Trophoblast cell (in vitro differentiated cells and primary cell): ENCODE measurements at regions not wholly inside any gene's neighbourhood (a gene's known extent, or its start where the extent isn't known, plus 50 kb on each side); places are given as distances from the start of the nearest gene placed in this dataset.

Experiments used
- DNase-seq, 2 donors: peaks; one replicate each; pipeline ENCODE4 v3.0.0-alpha.2; 2016
- H2AFZ ChIP-seq: 2 replicates; pipeline ENCODE4 v1.6.1; 2013; ENCODE audit warnings: low read length, moderate library complexity, mild to moderate bottlenecking; ENCODE audit not compliant: insufficient read depth, poor library complexity
- H2AK5ac ChIP-seq: 2 replicates; pipeline ENCODE4 v1.6.1; 2013; ENCODE audit warnings: mild to moderate bottlenecking, low read length
- H2BK120ac ChIP-seq: 2 replicates; pipeline ENCODE4 v1.6.1; 2013; ENCODE audit warnings: low read length, mild to moderate bottlenecking, moderate library complexity; ENCODE audit not compliant: insufficient read depth, poor library complexity
- H2BK12ac ChIP-seq: 2 replicates; pipeline ENCODE4 v1.6.1; 2013; ENCODE audit warnings: mild to moderate bottlenecking, low read length, moderate library complexity
- H2BK5ac ChIP-seq: 2 replicates; pipeline ENCODE4 v1.6.1; 2013; ENCODE audit warnings: low read length, low read depth, moderate library complexity, mild to moderate bottlenecking; ENCODE audit not compliant: poor library complexity
- H3K14ac ChIP-seq: 2 replicates; pipeline ENCODE4 v1.6.1; 2013; ENCODE audit warnings: mild to moderate bottlenecking, low read length
- H3K18ac ChIP-seq: 2 replicates; pipeline ENCODE4 v1.6.1; 2013; ENCODE audit warnings: mild to moderate bottlenecking, low read length
- H3K23ac ChIP-seq: 2 replicates; pipeline ENCODE4 v1.6.1; 2013; ENCODE audit warnings: low read length
- H3K27ac ChIP-seq: 2 replicates; pipeline ENCODE4 v1.5.1; 2013; ENCODE audit warnings: low read depth, mild to moderate bottlenecking, inconsistent platforms, low read length, moderate library complexity
- H3K27me3 ChIP-seq: 2 replicates; pipeline ENCODE4 v1.6.1; 2013; ENCODE audit warnings: inconsistent platforms, mild to moderate bottlenecking, low read length, moderate library complexity; ENCODE audit not compliant: insufficient read depth
- H3K36me3 ChIP-seq, 2 experiments: 1 replicate in 1 of 2; 2 replicates in 1 of 2; pipeline ENCODE4 v1.6.1; 2013; ENCODE audit warnings: low read length in 2 of 2, mild to moderate bottlenecking in 2 of 2, moderate library complexity in 1 of 2; ENCODE audit not compliant: insufficient read depth in 2 of 2, control insufficient read depth in 1 of 2
- H3K4ac ChIP-seq: 2 replicates; pipeline ENCODE4 v1.6.1; 2013; ENCODE audit warnings: low read depth, mild to moderate bottlenecking, low read length, moderate library complexity
- H3K4me1 ChIP-seq, 2 experiments: 1 replicate in 1 of 2; 2 replicates in 1 of 2; pipeline ENCODE4 v1.6.1; 2013; ENCODE audit warnings: low read length in 2 of 2, mild to moderate bottlenecking in 2 of 2, moderate library complexity in 1 of 2; ENCODE audit not compliant: insufficient read depth in 2 of 2, control insufficient read depth in 1 of 2
- H3K4me2 ChIP-seq: 2 replicates; pipeline ENCODE4 v1.6.1; 2013; ENCODE audit warnings: inconsistent platforms, mild to moderate bottlenecking, low read length, moderate library complexity
- H3K4me3 ChIP-seq: 2 replicates; pipeline ENCODE4 v1.5.1; 2013; ENCODE audit warnings: mild to moderate bottlenecking, low read depth, low read length, inconsistent platforms
- H3K79me1 ChIP-seq: one replicate; pipeline ENCODE4 v1.6.1; 2013; ENCODE audit warnings: low read length
- H3K79me2 ChIP-seq: 2 replicates; pipeline ENCODE4 v1.6.1; 2013; ENCODE audit warnings: low read length, mild to moderate bottlenecking; ENCODE audit not compliant: control insufficient read depth, insufficient read depth, poor library complexity
- H3K9ac ChIP-seq: 2 replicates; pipeline ENCODE4 v1.6.1; 2013; ENCODE audit warnings: mild to moderate bottlenecking, low read length
- H3K9me3 ChIP-seq: 2 replicates; pipeline ENCODE4 v1.6.1; 2013; ENCODE audit warnings: low read depth, mild to moderate bottlenecking, control low read depth, inconsistent platforms, low read length; ENCODE audit not compliant: insufficient read depth
- H4K12ac ChIP-seq: 2 replicates; pipeline ENCODE4 v1.6.1; 2013; ENCODE audit warnings: low read depth, mild to moderate bottlenecking, low read length, moderate library complexity
- H4K8ac ChIP-seq: 2 replicates; pipeline ENCODE4 v1.6.1; 2013; ENCODE audit warnings: low read depth, mild to moderate bottlenecking, low read length, moderate library complexity
- H4K91ac ChIP-seq: one replicate; pipeline ENCODE4 v1.6.1; 2013; ENCODE audit warnings: low read depth, mild to moderate bottlenecking, low read length, moderate library complexity
- WGBS: extraction: QIAGEN DNeasy Blood & Tissue Kit; methylation state at CpG from one replicate; pipeline ENCODE4 v1.1.7; 2013; ENCODE audit warnings: missing lambda C conversion rate; ENCODE audit not compliant: insufficient read length, insufficient coverage; ENCODE audit errors: extremely low coverage; 5-methylcytosine and 5-hydroxymethylcytosine counted together

DNA sequence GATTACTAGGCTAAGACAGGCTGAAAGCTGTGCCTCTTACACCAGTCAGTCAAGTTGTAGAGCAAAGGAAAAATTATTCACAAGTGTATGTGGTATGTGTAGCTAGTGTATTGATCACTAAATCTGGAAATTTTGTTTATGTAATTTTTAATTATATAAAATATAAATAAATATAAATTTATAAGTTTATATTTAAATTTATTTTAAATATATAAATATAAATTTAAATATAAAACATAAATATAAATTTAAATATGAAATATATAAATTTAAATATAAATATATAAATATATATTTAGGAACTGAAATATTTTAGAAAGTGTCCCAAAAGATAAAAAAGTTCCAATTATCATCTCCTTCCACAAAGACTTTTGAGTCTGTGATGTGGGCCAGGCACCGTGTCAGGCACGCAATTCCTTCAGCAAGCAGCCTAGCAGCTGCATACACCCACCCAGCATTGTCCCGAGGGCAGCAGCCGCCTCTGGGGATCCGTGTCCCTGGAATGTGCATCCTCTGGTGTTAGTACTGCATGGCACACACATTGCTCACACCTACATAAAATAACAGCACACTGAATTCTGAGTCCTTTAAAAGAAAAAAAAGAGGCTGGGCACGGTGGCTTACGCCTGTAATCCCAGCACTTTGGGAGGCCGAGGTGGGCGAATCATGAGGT, 1098.0 kb downstream of the BRD1 start:
- Histone ChIP-seq H3K27me3 (no peaks in the 10 kb centered on the region), H3K79me2 (no peaks in the 10 kb centered on the region), H3K9me3 (peaks cover 1% of the 10 kb centered on the region), H4K8ac (no peak overlapping the region), H2BK12ac (no peak overlapping the region), H2AFZ (no peak overlapping the region), H3K4me1 (no peaks in the 10 kb centered on the region), H2BK120ac (no peak overlapping the region), H3K14ac (no peak overlapping the region), H4K12ac (no peak overlapping the region), H4K91ac (no peak overlapping the region), H3K27ac (no peak overlapping the region), H2BK5ac (no peak overlapping the region), H3K36me3 (no peaks in the 10 kb centered on the region), H3K9ac (peak overlapping the region; percentile 17), H3K4ac (no peak overlapping the region), H3K4me2 (no peak overlapping the region), H3K4me3 (no peak overlapping the region), H2AK5ac (no peak overlapping the region), H3K23ac (no peak overlapping the region), H3K79me1 (no peaks in the 10 kb centered on the region), H3K18ac (no peak overlapping the region)
- WGBS: no CpG with 5 or more reads among the region's 9 CpGs
- DNase-seq: no peak

GRCh38 chr22:48727454-48728058, 1100.1 kb downstream of the BRD1 start:
- no peak overlapping the region for H3K18ac ChIP-seq
- H4K12ac ChIP-seq: no peak overlapping the region
- no peak overlapping the region for H3K27ac ChIP-seq
- no peak overlapping the region for H3K4me3 ChIP-seq
- no peaks in the 10 kb centered on the region for H3K36me3 ChIP-seq
- H2AK5ac ChIP-seq: no peak overlapping the region
- no peak overlapping the region for H2BK12ac ChIP-seq
- no peak overlapping the region for H3K4ac ChIP-seq
- H3K9ac ChIP-seq: no peak overlapping the region
- H3K79me2 ChIP-seq: no peaks in the 10 kb centered on the region
- no peak overlapping the region for H2BK5ac ChIP-seq
- no peak overlapping the region for H4K8ac ChIP-seq
- peaks cover 1% of the 10 kb centered on the region for H3K9me3 ChIP-seq
- no peak overlapping the region for H4K91ac ChIP-seq
- no peak overlapping the region for H2BK120ac ChIP-seq
- H3K23ac ChIP-seq: no peak overlapping the region
- no CpG with 5 or more reads among the region's 3 CpGs for WGBS
- H3K14ac ChIP-seq: no peak overlapping the region
- no peaks in the 10 kb centered on the region for H3K4me1 ChIP-seq
- no peaks in the 10 kb centered on the region for H3K79me1 ChIP-seq
- H3K27me3 ChIP-seq: no peaks in the 10 kb centered on the region
- DNase-seq: no peak
- H2AFZ ChIP-seq: no peak overlapping the region
- no peak overlapping the region for H3K4me2 ChIP-seq

DNA sequence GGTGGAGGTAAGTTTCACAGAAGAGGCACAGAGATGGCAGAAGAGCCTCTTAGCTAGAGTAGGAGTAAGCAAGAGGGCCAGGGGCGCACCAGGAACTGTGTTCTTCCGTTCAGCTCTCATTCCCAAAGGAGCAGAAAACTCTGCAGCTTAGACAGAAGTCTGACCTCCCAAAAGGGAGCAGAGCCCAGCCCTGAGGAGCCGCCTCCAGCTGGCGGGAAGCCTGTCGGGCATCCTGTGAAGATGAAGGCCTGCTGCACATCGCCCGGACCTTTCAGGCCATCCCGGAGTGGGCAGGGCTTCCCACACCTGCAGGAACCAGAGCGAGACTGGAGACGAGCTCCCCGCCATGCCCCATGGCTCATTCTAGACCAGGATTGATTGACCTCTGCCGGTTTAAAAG, 1102.8 kb downstream of the BRD1 start:
- Histone ChIP-seq H4K91ac (no peak overlapping the region), H2AK5ac (no peak overlapping the region), H2BK120ac (no peak overlapping the region), H3K9ac (no peak overlapping the region), H4K8ac (no peak overlapping the region), H3K14ac (no peak overlapping the region), H3K9me3 (peaks cover 1% of the 10 kb centered on the region), H3K27me3 (no peaks in the 10 kb centered on the region), H3K79me2 (no peaks in the 10 kb centered on the region), H3K4me3 (no peak overlapping the region), H3K36me3 (no peaks in the 10 kb centered on the region), H3K4ac (no peak overlapping the region), H3K4me2 (no peak overlapping the region), H3K18ac (no peak overlapping the region), H2BK12ac (no peak overlapping the region), H3K79me1 (no peaks in the 10 kb centered on the region), H3K27ac (no peak overlapping the region), H2BK5ac (no peak overlapping the region), H3K4me1 (no peaks in the 10 kb centered on the region), H4K12ac (no peak overlapping the region), H3K23ac (no peak overlapping the region), H2AFZ (no peak overlapping the region)
- WGBS: no CpG with 5 or more reads among the region's 12 CpGs
- DNase-seq: no peak

DNA sequence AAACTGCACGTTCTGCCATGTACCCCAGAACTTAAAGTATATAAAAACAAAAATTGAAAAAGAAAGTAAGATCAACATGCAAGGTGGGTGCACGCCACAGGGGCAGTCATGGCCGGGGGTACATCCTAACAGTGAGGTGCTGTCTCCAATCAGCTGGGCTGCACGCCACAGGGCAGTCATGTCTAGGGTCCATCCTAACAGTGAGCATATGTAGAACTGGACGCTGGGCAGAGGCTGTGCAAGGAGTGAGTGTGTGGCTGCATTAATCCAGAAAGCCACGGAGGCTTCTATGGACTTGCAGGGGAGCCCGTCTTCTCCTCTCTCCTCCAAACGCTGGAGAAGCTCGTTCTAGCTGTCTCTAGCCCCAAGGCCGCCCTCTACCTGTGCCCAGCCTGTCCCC, 1105.0 kb downstream of the BRD1 start:
- Histone ChIP-seq H3K4ac (no peak overlapping the region), H3K14ac (no peak overlapping the region), H3K23ac (no peak overlapping the region), H3K18ac (no peak overlapping the region), H3K9me3 (peaks cover 1% of the 10 kb centered on the region), H3K27me3 (no peaks in the 10 kb centered on the region), H4K91ac (no peak overlapping the region), H3K9ac (no peak overlapping the region), H3K27ac (no peak overlapping the region), H3K4me2 (no peak overlapping the region), H3K4me1 (peaks cover 2 to 4% of the 10 kb centered on the region in 2 experiments), H2AK5ac (no peak overlapping the region), H3K79me1 (no peaks in the 10 kb centered on the region), H3K4me3 (no peak overlapping the region), H2BK120ac (no peak overlapping the region), H3K79me2 (no peaks in the 10 kb centered on the region), H2BK5ac (no peak overlapping the region), H4K8ac (no peak overlapping the region), H2AFZ (no peak overlapping the region), H4K12ac (no peak overlapping the region), H2BK12ac (no peak overlapping the region), H3K36me3 (no peaks in the 10 kb centered on the region)
- no CpG with 5 or more reads among the region's 10 CpGs for WGBS
- DNase-seq: no peak
